ENCODE measurements at regions not wholly inside any gene's neighbourhood (a gene's known extent, or its start where the extent isn't known, plus 50 kb on each side); places are given as distances from the start of the nearest gene placed in this dataset.
A peak's percentile ranks its signal among the peaks of the same experiment; 100 is the strongest.

GRCh38 chr12:89787763-89788162, 79.1 kb upstream of the ATP2B1 start:
- FAIRE-seq, result no peak
- DNase-seq (ENCODE audit: insufficient read length), result no peak
- TF ChIP-seq POLR2A (IDR thresholded peaks at IDR 0.05; ENCODE audit: low read depth, low read length) (no peak), TAF1 (IDR thresholded peaks at IDR 0.05; ENCODE audit: borderline replicate concordance, low read depth, low read length) (no peak), POLR2AphosphoS5 (IDR thresholded peaks at IDR 0.05; ENCODE audit: low read depth, low read length) (no peak)

DNA sequence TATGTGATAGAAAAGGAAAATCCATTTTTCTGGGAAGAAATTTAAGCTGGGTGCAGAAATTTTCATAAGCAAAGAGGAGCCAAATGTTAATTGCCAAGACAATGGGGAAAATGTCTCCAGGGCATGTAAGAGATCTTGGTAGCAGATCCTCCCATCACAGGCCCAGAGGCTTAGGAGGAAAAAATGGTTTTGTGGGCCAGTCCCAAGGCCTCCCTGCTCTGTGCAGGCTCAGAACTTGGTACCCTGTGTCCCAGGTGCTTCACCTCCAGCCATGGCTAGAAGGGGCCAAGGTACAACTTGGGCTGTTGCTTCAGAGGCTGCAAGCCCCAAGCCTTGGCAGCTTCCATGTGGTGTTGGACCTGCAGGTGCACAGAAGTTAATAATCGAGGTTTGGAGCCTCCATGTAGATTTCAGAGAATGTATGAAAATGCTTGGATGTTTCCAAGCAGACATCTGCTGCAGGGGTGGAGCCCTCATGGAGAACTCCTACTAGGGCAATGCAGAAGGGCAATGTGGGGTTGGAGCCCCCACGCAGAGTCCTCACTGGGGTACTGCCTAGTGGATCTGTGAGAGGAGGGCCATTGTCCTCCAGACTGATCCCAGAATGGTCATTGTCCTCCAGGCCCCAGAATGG, 77.7 kb upstream of the ATP2B1 start:
- TF ChIP-seq POLR2AphosphoS5 (IDR thresholded peaks at IDR 0.05; ENCODE audit: low read depth, low read length) (no peak), TAF1 (IDR thresholded peaks at IDR 0.05; ENCODE audit: borderline replicate concordance, low read depth, low read length) (no peak), POLR2A (IDR thresholded peaks at IDR 0.05; ENCODE audit: low read depth, low read length) (no peak)
- FAIRE-seq (no peak), DNase-seq (ENCODE audit: insufficient read length) (no peak)

- DNase-seq (ENCODE audit: insufficient read length), result no peak
- no peak for FAIRE-seq
Observed at GRCh38 chr12:89783359-89784060, 74.9 kb upstream of the ATP2B1 start.

DNA sequence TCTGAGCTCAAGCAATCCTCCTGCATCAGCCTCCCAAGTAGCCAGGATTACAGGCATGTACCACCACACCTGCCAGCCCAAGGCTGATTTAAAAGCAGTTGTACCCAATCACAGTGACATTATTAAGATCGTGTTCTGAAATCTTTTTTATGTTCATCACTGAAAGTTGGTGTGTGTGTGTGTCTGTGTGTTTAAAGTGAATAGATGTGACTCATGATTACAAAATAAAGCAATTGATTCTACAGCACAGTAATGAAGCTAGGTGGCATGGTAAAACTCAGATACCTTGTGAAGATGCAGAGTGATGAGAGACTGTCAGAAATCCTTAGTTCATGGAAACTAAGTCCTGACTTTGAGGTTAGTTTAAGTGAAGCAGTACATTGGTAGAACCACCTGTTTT, 74.2 kb upstream of the ATP2B1 start:
- peak; percentile 48 for FAIRE-seq
- no peak for TF ChIP-seq POLR2AphosphoS5 (IDR thresholded peaks at IDR 0.05; ENCODE audit: low read depth, low read length)
- no peak for TF ChIP-seq TAF1 (IDR thresholded peaks at IDR 0.05; ENCODE audit: borderline replicate concordance, low read depth, low read length)
- no peak for TF ChIP-seq POLR2A (IDR thresholded peaks at IDR 0.05; ENCODE audit: low read depth, low read length)
- DNase-seq (ENCODE audit: insufficient read length), result no peak

More at GRCh38 chr12:89783359-89784060, 74.9 kb upstream of the ATP2B1 start:
- TF ChIP-seq POLR2A (IDR thresholded peaks at IDR 0.05; ENCODE audit: low read depth, low read length) (no peak), POLR2AphosphoS5 (IDR thresholded peaks at IDR 0.05; ENCODE audit: low read depth, low read length) (no peak), TAF1 (IDR thresholded peaks at IDR 0.05; ENCODE audit: borderline replicate concordance, low read depth, low read length) (no peak)

DNA sequence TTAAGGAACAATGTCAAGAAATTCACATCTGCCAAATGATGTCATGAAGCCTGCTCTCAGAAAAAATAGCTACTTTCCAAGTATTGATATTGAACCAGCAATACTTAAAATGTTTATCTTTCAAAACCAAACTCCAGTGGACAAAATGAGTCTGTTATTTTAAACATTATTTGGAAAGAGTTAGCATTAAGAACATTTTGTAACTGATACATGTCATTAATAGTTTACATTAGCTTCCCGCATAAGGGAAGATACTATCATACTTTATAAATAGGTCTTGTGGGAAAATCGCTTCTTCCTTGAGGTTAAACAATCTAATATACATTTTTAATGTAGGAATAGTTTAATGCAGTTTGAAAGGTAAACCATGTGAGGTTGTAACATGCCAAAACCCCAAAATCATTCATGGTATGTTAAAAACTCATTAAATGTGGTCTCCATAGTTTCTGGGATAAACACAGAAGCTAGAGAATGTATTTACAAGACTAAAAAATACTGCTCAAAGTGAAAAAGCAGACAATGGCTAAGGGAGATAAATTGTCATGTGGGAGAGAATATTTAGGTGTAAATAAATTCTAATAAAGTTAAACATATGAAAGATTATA, 73.4 kb upstream of the ATP2B1 start:
- TF ChIP-seq POLR2A (IDR thresholded peaks at IDR 0.05; ENCODE audit: low read depth, low read length), result no peak
- TF ChIP-seq POLR2AphosphoS5 (IDR thresholded peaks at IDR 0.05; ENCODE audit: low read depth, low read length), result no peak
- TF ChIP-seq TAF1 (IDR thresholded peaks at IDR 0.05; ENCODE audit: borderline replicate concordance, low read depth, low read length), result no peak
- no peak for DNase-seq (ENCODE audit: insufficient read length)
- FAIRE-seq, result no peak

DNA sequence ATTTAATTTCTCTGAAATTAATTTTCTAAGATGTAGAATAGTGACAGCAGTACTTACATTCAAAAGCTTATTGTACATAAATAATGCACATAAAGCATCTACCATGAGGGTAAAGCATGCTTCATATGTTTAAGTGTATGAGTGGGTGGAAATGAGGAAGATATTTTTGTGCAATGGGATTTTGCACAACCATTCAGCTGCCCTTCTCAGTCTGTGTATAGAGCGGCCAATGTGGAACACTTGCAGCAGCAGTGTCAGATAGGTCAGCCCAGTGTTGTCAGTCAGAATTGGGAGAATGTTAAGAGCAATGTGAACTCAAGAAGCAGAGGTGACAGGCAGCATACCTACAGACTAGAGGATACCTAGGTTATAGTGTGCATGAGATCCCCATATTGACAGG, 72.5 kb upstream of the ATP2B1 start:
- FAIRE-seq, result no peak
- no peak for DNase-seq (ENCODE audit: insufficient read length)
- TF ChIP-seq TAF1 (IDR thresholded peaks at IDR 0.05; ENCODE audit: borderline replicate concordance, low read depth, low read length) (no peak), POLR2A (IDR thresholded peaks at IDR 0.05; ENCODE audit: low read depth, low read length) (no peak), POLR2AphosphoS5 (IDR thresholded peaks at IDR 0.05; ENCODE audit: low read depth, low read length) (no peak)

DNA sequence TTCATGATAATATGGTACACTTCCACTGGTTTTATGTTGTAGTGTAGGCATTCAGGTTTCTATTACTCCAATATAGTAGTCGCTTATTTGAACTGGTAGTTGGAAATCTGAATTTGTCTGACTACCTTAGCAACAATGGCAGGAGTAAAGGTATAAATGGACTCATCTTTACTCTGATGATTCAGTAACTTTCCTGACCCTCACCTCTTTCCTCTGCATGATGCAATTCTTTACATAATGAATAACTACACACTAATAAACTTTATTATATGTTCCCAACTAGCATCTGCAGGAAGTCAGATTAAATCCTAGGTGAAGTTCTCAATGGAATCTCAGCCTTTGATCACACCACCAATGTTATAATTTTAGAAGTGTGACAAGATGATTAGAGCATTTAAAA, 70.5 kb upstream of the ATP2B1 start:
- FAIRE-seq, result no peak
- no peak for TF ChIP-seq POLR2AphosphoS5 (IDR thresholded peaks at IDR 0.05; ENCODE audit: low read depth, low read length)
- TF ChIP-seq POLR2A (IDR thresholded peaks at IDR 0.05; ENCODE audit: low read depth, low read length), result no peak
- TF ChIP-seq TAF1 (IDR thresholded peaks at IDR 0.05; ENCODE audit: borderline replicate concordance, low read depth, low read length), result no peak

DNA sequence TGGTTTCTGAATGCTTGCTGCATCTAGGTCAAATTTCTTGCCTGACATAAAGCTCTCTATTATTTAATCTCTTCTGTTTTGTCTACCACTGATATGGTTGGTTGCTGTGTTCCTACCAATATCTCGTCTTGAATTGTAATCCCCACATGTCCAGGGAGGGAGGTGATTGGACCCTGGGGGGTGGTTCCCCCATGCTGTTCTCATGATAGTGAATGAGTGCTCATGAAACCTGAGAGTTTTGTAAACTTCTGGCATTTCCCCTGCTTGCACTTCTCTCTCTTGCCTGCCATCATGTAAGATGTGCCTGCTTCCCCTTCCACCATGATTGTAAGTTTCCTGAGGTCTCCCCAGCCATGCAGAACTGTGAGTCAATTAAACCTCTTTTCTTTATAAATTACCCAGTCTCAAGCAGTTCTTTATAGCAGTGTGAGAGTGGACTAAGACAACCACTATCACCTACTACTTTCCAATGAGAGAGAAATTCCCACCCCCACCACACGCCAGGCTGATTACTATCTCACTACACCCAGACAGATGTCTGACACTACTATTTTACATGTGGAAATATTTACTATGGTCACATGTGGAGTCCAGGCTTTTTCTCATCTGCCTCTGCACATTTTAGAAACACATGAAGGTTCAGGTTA, 69.2 kb upstream of the ATP2B1 start:
- DNase-seq (ENCODE audit: insufficient read length) (no peak), FAIRE-seq (no peak)
- TF ChIP-seq POLR2A (IDR thresholded peaks at IDR 0.05; ENCODE audit: low read depth, low read length) (no peak), POLR2AphosphoS5 (IDR thresholded peaks at IDR 0.05; ENCODE audit: low read depth, low read length) (no peak), TAF1 (IDR thresholded peaks at IDR 0.05; ENCODE audit: borderline replicate concordance, low read depth, low read length) (no peak)

More for the DNA sequence above, 70.5 kb upstream of the ATP2B1 start:
- DNase-seq (ENCODE audit: insufficient read length), result no peak

- DNase-seq (ENCODE audit: insufficient read length), result no peak
- FAIRE-seq, result no peak
- TF ChIP-seq POLR2AphosphoS5 (IDR thresholded peaks at IDR 0.05; ENCODE audit: low read depth, low read length) (no peak), TAF1 (IDR thresholded peaks at IDR 0.05; ENCODE audit: borderline replicate concordance, low read depth, low read length) (no peak), POLR2A (IDR thresholded peaks at IDR 0.05; ENCODE audit: low read depth, low read length) (no peak)
Observed at GRCh38 chr12:89775986-89776365, 67.3 kb upstream of the ATP2B1 start.

GRCh38 chr12:89775063-89775985, 66.7 kb upstream of the ATP2B1 start:
- no peak for DNase-seq (ENCODE audit: insufficient read length)
- TF ChIP-seq POLR2AphosphoS5 (IDR thresholded peaks at IDR 0.05; ENCODE audit: low read depth, low read length) (no peak), POLR2A (IDR thresholded peaks at IDR 0.05; ENCODE audit: low read depth, low read length) (no peak), TAF1 (IDR thresholded peaks at IDR 0.05; ENCODE audit: borderline replicate concordance, low read depth, low read length) (no peak)

More at GRCh38 chr12:89775063-89775985, 66.7 kb upstream of the ATP2B1 start:
- FAIRE-seq, result no peak
